ENCODE measurements at regions not wholly inside any gene's neighbourhood (a gene's known extent, or its start where the extent isn't known, plus 50 kb on each side); places are given as distances from the start of the nearest gene placed in this dataset.

DNA sequence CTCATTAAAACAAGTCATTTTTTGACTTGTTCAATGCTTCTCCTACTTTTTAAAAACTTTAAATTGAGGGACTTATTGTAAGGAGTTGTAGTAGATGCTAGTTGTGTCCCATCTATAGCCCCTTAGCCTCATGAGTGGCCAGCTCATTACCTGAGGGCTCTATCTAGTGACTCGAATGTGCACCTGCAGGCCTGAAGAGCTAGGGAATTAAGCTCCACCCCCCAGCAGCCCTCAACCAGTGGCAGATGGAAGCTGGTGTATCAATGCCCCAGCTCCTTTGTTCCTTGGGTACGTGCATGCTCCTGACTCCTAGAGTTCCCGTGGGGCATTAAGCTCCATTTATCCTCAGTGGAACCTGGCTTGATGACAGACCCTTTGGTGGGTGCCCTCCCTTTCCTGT is 146.7 kb upstream of the FAM9B start:
- intact Hi-C loops (cut with micrococcal nuclease; ENCODE audit: unreplicated experiment) (no loop called here), in situ Hi-C loops (cut with MboI) (no loop called here)
- Histone ChIP-seq H3K4me2 (ENCODE audit: control insufficient read depth, insufficient read depth) (no peak overlapping the region), H3K27me3 (replicated peaks in 1 of 2; ENCODE audit: control insufficient read depth in 2 of 2, insufficient read depth in 2 of 2, low read length in 1 of 2) (no peaks in the 10 kb centered on the region; a peak in 1 of 4 replicates), H4K20me1 (ENCODE audit: control insufficient read depth, insufficient read depth) (no peaks in the 10 kb centered on the region), H3K9me3 (replicated peaks; ENCODE audit: control insufficient read depth, insufficient read depth, low read length) (no peaks in the 10 kb centered on the region), H3K9ac (ENCODE audit: control insufficient read depth, insufficient read depth, low read length) (no peak overlapping the region), H3K36me3 (ENCODE audit: control insufficient read depth in 2 of 2, insufficient read depth in 2 of 2, low read length in 1 of 2) (no peaks in the 10 kb centered on the region), H3K79me2 (ENCODE audit: control insufficient read depth, insufficient read depth, low read length) (no peaks in the 10 kb centered on the region), H3K4me1 (ENCODE audit: control insufficient read depth, insufficient read depth, low read length) (no peaks in the 10 kb centered on the region), H3K27ac (ENCODE audit: control insufficient read depth, insufficient read depth) (no peak overlapping the region), H2AFZ (ENCODE audit: control insufficient read depth, low read depth, low read length) (no peak overlapping the region), H3K4me3 (no peak overlapping the region)
- TF ChIP-seq RAD51 (IDR thresholded peaks at IDR 0.05), result no peak
- TF ChIP-seq, protein P1, sequence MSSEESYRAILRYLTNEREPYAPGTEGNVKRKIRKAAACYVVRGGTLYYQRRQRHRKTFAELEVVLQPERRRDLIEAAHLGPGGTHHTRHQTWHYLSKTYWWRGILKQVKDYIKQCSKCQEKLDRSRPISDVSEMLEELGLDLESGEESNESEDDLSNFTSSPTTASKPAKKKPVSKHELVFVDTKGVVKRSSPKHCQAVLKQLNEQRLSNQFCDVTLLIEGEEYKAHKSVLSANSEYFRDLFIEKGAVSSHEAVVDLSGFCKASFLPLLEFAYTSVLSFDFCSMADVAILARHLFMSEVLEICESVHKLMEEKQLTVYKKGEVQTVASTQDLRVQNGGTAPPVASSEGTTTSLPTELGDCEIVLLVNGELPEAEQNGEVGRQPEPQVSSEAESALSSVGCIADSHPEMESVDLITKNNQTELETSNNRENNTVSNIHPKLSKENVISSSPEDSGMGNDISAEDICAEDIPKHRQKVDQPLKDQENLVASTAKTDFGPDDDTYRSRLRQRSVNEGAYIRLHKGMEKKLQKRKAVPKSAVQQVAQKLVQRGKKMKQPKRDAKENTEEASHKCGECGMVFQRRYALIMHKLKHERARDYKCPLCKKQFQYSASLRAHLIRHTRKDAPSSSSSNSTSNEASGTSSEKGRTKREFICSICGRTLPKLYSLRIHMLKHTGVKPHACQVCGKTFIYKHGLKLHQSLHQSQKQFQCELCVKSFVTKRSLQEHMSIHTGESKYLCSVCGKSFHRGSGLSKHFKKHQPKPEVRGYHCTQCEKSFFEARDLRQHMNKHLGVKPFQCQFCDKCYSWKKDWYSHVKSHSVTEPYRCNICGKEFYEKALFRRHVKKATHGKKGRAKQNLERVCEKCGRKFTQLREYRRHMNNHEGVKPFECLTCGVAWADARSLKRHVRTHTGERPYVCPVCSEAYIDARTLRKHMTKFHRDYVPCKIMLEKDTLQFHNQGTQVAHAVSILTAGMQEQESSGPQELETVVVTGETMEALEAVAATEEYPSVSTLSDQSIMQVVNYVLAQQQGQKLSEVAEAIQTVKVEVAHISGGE (CRISPR knock-in tag; IDR thresholded peaks at IDR 0.05), result no peak
- TF ChIP-seq RUNX3 (IDR thresholded peaks at IDR 0.05; ENCODE audit: low read length), result no peak
- no peak for TF ChIP-seq BRCA1 (IDR thresholded peaks at IDR 0.05; ENCODE audit: low read depth, low read length)
- TF ChIP-seq BACH1 (IDR thresholded peaks at IDR 0.05; ENCODE audit: borderline replicate concordance), result no peak
- TF ChIP-seq SIX5 (IDR thresholded peaks at IDR 0.05; ENCODE audit: low read depth, low read length, severe bottlenecking), result no peak
- TF ChIP-seq KAT2A (conservative IDR thresholded peaks at IDR 0.05; ENCODE audit: control insufficient read depth, low read depth, low read length), result no peak
- POLR2A ChIA-PET, result interaction anchor here (0.6 kb wide), 1 partner anchor 20 kb away, joined by 4 read pairs; no protein-coding TSS in a partner anchor
- RAD21 ChIA-PET (ENCODE audit: unreplicated experiment), result no interaction called here
- BruUV-seq (replicated peaks), result no TSS peak
- SMC1A ChIA-PET (ENCODE audit: uncharacterized antibody, unreplicated experiment), result interaction anchor here (0.9 to 1.0 kb wide), 2 partner anchors 54 to 223 kb away, joined by 3 read pairs; no protein-coding TSS in a partner anchor
- ATAC-seq (no peak), FAIRE-seq (no peak), DNase-seq (ENCODE audit: low read depth, low spot score) (no peak)
- CTCF ChIA-PET, result no interaction called here
- 28% methylated on average over 3 of the region's 3 CpGs for WGBS (ENCODE audit: insufficient coverage, insufficient replicate concordance, low lambda C conversion rate, missing lambda C conversion rate)

All from GM12878 (cell line).